HG02642 (cell line): ENCODE measurements at regions not wholly inside any gene's neighbourhood (a gene's known extent, or its start where the extent isn't known, plus 50 kb on each side); places are given as distances from the start of the nearest gene placed in this dataset.

Experiments used
- ATAC-seq: cut with Tn5 transposase; IDR thresholded peaks from one replicate; pipeline ENCODE4 v1.9.1; 2021; ENCODE audit warnings: mild to moderate bottlenecking; ENCODE audit not compliant: unreplicated experiment, poor library complexity

- no peak for ATAC-seq
Measured at GRCh38 chr9:82206946-82207345, 218.4 kb downstream of the SPATA31D1 start.

- ATAC-seq = no peak
Measured at GRCh38 chr9:82208741-82209450, 220.3 kb downstream of the SPATA31D1 start.

- no peak for ATAC-seq
Measured at GRCh38 chr9:82209797-82210470, 221.4 kb downstream of the SPATA31D1 start.

- no peak for ATAC-seq
Measured at GRCh38 chr9:82212885-82213284, 224.3 kb downstream of the SPATA31D1 start.

GRCh38 chr9:82216435-82216834 is 227.9 kb downstream of the SPATA31D1 start:
- ATAC-seq = no peak

- ATAC-seq = no peak
Measured at GRCh38 chr9:82223442-82223841, 234.9 kb downstream of the SPATA31D1 start.

- no peak for ATAC-seq
Measured at GRCh38 chr9:82231411-82231810, 242.8 kb downstream of the SPATA31D1 start.

GRCh38 chr9:82234160-82234943 is 245.8 kb downstream of the SPATA31D1 start:
- no peak for ATAC-seq

- ATAC-seq = no peak
Measured at GRCh38 chr9:82242285-82242963, 253.9 kb downstream of the SPATA31D1 start.

- ATAC-seq = no peak
Measured at GRCh38 chr9:82247318-82247717, 258.7 kb downstream of the SPATA31D1 start.

GRCh38 chr9:82252116-82252515 is 263.5 kb downstream of the SPATA31D1 start:
- ATAC-seq = no peak

- no peak for ATAC-seq
Measured at GRCh38 chr9:82254646-82255367, 266.2 kb downstream of the SPATA31D1 start.

GRCh38 chr9:82255481-82256176 is 267.1 kb downstream of the SPATA31D1 start:
- ATAC-seq = no peak

GRCh38 chr9:82260691-82261090 is 272.1 kb downstream of the SPATA31D1 start:
- no peak for ATAC-seq

- ATAC-seq = no peak
Measured at GRCh38 chr9:82263619-82264018, 275.0 kb downstream of the SPATA31D1 start.

- no peak for ATAC-seq
Measured at GRCh38 chr9:82271106-82271561, 282.6 kb downstream of the SPATA31D1 start.

- no peak for ATAC-seq
Measured at GRCh38 chr9:82273121-82273520, 284.5 kb downstream of the SPATA31D1 start.

GRCh38 chr9:82275258-82275927 is 286.8 kb downstream of the SPATA31D1 start:
- ATAC-seq = no peak

- ATAC-seq = no peak
Measured at GRCh38 chr9:82281066-82281465, 292.5 kb downstream of the SPATA31D1 start.
